ENCODE measurements at regions not wholly inside any gene's neighbourhood (a gene's known extent, or its start where the extent isn't known, plus 50 kb on each side); places are given as distances from the start of the nearest gene placed in this dataset.

DNA sequence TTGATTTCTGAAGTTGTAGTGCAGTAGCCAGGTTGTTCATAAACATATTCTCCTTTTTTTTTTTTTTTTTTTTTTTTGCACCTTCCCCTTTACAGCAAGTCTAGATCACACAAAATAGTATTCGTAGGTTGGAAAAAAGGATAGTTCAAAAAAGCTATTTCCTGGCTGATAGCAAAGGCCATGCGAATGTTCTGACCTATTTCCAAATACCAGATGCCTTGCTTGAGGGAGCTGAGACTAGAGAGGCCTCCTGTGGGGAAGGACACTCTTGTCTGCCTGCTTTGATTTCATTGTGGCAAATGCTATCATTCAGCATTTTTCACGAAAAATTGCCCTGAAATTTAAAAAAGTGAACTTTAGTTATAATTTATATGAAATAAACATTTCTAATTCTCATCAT, 111.4 kb downstream of the MAD2L1 start:
- TF ChIP-seq CTCF (conservative IDR thresholded peaks at IDR 0.05) (no peak), ZFX (IDR thresholded peaks at IDR 0.05) (no peak)
